ENCODE measurements at regions not wholly inside any gene's neighbourhood (a gene's known extent, or its start where the extent isn't known, plus 50 kb on each side); places are given as distances from the start of the nearest gene placed in this dataset.
"Not testable (repeated sequence)": the region's sequence is repeated elsewhere in the genome, so short reads cannot be mapped to it uniquely, and the experiment has no call there.

DNA sequence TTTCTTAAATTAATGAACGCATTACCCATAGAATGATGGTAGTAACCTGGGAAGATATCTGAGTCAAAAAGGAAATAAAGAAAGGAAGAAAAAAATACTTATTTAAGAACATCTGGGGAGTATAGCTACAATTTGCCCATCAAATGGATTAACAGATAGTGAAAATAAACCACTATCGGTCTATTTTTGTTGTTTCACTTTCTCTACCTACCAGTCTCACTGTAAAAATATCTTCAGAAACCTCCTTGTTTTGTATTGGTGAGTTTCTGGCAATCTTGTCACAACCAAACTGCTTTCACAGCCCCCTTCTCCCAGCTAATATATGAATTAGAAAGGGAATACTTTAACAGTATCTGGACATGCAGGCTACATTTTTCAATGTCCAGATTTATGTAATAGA is 783.5 kb downstream of the STPG2 start:
- no peak for DNase-seq (ENCODE audit: low read depth in 2 of 2)

DNA sequence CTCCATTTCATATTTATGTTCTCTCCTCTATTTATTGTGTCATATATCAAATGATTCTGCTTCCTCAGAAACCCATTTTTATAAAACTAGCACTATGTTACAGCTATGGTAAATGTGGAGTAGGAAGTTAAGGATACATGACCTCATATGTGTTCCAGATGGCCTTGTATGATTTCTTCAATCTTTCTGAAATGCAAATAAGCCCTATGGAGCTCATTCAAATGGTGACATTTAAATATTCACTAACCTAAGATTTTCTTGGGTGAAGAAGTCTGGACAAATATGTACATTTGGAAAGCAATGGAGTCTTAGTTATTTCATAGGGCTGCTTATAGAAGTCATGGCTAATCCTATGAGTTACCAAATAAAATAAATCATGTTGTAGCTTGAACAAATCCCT is 782.5 kb downstream of the STPG2 start:
- DNase-seq (ENCODE audit: low read depth in 2 of 2), result no peak

DNA sequence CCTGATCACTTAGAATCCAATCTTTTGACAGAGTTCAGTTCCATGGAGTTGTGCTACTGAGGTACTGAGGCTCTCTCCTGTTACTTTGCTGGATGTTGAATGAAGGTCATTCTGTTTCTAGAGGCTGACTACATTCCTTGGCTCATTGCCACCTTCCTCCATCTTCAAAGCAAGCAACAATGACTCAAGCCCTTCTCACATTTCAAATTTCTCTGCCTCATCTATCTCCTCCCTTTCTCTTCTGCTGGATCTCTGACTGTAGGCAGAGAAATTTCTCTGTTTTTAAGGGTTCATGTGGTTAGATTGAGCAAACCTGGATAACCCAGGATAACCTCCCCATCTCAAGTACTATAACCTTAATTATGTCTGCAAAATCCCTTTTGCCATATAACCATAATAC is 775.4 kb downstream of the STPG2 start:
- DNase-seq (ENCODE audit: low read depth in 2 of 2), result peak; percentile 12 to 20

DNA sequence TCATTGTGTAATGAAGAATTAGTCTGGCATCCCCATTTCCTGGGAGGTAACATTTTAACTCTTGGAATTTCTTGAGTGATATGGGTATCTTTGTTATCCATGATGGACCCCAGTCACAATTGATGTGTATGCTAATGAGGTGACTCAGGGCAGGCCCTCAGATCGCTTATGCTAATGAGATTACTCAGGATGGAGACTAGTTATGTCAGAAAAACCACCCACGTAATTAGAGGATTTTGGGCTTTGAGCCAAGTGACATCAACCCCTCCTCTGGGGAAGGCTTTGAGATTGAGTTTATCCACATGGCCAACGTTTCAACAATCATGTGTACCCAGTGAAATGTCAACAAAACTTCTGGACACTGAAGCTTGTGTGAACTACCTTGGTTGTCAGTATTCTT is 772.7 kb downstream of the STPG2 start:
- no peak for DNase-seq (ENCODE audit: low read depth in 2 of 2)

DNA sequence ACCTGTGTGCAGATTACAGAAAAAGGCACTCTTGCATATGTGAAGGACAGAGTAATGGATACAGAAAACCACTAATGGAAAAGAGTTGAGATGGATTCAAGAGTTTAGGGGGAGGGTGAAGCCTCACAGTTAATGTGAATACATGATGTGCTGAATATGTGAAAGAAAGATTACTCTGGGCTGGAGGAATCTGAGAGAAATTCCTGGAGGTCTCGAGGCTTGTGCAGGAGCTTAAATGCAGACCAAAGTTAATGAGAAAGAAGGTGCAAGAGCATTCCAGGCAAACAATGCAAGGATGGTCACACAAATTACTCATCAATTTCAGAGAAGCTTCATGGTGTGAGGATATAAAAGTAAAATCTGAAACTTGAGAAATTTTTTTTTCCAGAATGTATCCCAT is 768.8 kb downstream of the STPG2 start:
- DNase-seq (ENCODE audit: low read depth in 2 of 2), result no peak

DNA sequence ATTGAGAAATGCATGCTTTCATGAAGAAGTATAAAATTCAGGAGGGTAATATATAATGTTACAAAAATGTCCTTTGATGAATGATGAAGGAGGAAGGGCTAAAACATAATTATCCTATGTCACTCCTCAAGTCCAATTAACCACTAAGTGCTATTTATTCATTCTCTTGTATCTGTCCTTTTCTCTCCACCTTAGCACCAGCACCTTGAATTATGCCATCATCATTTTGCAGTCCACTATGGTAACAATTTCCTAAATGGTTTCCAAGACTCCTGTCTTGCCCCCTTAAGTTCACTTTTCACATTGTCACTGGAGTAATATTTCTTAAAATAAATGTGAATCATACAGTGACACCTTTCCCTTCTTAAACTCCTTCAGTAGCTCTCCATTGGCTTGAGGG is 756.3 kb downstream of the STPG2 start:
- no peak for DNase-seq (ENCODE audit: low read depth in 2 of 2)

DNA sequence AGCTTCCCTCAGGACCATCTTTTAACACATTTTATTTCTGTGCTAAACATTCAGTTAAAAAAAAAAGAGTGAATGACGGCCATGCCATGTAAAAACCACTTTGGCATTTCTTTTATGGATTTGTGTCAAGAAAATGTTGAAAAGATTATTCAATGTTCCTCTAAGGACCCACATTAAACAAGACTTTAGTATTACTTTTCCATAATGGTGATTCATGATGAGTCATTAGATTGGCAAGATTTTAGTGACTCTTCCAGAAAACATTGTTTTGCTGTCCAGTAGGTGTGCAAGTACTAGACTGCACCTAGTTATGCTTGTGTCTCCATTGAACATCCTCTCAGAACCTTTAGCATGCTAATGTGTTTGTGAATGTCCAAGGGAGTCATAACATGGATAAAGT is 748.6 kb downstream of the STPG2 start:
- DNase-seq (ENCODE audit: low read depth in 2 of 2), result no peak

DNA sequence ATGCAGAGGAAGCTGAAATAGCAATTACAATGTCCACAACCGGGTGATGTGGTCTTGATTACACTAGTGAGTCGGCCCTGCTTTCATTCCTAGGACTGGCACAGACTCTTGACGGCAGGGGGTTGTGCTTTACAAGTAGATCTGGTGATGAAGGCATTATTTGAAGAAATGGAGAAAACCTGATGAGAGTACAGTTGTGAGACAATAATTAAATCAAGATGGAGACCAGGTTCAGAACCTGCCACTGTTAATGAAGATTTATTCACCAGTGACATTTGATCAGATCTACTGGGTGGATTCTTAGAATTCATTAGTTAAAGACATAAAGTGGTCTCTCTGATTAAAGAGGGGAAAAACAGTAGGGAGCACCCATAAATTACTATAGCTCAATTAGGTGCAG is 747.2 kb downstream of the STPG2 start:
- no peak for DNase-seq (ENCODE audit: low read depth in 2 of 2)

DNA sequence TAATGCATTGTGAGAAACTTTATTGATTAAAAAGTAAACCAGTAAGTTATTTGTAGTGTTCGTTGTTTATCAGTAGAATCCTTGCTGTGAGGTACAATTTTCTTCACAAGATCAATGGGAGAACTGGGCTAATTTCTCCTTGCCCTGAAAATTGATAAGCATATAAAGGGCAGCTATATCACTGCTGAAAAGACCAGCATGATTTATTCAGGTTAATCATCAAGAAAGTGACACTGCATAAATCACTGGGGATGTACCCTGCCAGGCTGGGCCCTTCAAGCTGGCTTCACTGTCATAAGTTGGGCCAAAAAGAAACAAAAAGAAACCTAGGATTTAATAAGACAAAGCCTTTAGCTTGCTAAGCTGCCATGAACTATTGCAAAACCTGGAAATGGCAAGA is 746.7 kb downstream of the STPG2 start:
- no peak for DNase-seq (ENCODE audit: low read depth in 2 of 2)

DNA sequence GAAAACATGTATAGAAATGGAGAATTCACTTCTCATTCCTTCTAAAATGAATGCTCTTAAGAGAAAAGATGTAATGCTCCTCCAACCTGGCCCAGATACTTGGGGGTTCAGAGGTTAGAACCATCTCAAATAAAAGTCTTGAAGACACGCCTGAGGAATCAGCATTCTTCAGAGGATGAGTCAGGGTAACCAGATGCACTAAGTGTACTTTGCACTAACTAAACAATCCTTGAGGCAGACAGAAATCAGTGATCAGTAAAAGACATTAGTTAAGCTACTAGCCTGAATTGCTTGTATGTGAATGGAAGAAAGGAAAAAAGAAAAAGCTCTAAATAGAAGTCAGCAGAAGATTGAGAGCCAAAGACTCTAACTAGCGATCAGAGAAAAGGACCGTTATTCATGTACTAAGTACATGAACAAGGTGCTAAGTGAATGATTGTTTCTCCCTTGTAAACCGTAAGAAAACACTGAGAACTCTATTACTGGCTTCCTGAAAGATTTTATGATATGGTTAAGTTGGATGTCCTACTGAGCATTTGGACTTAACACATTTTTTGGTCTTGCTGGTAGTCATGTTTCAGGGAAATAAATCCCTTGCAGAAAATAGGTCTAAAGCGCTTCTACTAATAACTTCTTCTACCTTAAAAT is 738.3 kb downstream of the STPG2 start:
- DNase-seq (ENCODE audit: low read depth in 2 of 2), result no peak

DNA sequence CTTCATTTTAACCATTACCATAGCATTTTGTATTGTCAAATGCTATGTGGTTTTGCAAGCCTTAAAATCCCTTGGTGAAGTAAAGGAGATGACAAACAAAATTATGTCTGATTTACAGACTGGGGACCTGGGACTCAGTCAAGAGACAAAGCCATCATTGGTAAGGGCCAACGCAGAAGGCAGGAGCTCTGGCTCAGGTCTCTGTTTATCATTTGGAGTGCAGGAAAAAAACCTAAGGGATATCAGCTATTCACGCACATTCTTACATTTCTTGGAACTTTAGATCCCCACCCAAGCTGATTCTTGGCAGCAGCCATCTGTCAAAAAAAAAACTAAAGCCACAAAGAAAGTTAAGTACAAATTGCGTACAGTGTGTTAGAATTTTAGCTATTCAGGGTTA is 731.9 kb downstream of the STPG2 start:
- DNase-seq (ENCODE audit: low read depth in 2 of 2), result no peak

DNA sequence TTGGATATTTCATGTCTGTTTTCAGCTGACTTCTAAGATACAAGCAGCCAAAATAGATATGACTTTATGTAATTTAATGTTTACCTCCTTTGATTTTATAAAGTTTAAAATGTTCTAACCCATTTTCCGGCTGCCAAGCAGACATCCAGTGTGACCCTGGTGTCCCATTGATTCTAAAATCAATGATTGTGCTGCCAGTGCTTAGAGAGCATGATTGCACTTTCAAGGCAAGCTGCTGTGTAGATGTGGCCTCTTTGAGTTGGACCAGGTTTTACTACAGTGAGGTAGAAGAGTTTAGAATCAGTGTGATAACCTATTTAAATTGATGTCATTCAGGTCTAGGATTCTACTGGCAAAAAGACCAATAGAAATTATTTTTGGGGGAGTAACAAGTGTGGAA is 730.9 kb downstream of the STPG2 start:
- no peak for DNase-seq (ENCODE audit: low read depth in 2 of 2)

DNA sequence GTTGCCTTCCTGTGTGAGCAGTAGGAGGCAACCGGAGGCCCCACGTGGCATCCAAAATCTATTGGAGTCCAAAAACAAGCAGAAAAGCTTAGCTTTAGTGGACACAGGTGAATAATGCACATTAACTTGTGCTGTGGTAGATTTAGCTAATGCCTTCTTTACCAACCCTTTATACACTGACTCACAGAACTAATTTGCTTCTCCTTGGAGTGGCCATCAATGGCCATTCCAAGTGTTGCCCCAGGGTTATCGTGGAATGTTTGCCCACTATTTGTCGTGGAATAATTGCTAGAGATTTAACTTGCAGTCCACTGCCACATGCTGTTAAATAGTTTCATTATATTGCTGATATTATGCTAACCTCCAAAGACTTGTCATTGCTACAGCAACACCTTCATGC is 729.1 kb downstream of the STPG2 start:
- DNase-seq (ENCODE audit: low read depth in 2 of 2), result no peak

DNA sequence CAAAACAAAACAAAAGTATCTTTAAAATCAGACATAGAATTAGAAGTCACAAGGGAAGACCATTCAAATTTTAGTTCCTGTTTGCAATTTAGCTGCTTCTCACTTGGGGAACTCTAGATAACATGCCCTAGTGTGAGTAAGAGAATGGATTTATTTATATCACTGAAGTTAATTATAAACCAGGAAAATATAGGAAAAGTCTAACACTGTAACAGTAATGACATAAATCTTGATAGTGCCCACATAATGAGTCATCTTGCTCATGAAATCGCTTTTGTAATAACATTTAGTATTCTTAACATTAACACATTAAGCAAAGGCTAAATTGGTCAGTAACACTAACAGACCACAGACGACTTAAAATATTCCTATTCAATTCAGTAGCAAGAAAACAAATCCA is 710.7 kb downstream of the STPG2 start:
- DNase-seq (ENCODE audit: low read depth in 2 of 2), result no peak

DNA sequence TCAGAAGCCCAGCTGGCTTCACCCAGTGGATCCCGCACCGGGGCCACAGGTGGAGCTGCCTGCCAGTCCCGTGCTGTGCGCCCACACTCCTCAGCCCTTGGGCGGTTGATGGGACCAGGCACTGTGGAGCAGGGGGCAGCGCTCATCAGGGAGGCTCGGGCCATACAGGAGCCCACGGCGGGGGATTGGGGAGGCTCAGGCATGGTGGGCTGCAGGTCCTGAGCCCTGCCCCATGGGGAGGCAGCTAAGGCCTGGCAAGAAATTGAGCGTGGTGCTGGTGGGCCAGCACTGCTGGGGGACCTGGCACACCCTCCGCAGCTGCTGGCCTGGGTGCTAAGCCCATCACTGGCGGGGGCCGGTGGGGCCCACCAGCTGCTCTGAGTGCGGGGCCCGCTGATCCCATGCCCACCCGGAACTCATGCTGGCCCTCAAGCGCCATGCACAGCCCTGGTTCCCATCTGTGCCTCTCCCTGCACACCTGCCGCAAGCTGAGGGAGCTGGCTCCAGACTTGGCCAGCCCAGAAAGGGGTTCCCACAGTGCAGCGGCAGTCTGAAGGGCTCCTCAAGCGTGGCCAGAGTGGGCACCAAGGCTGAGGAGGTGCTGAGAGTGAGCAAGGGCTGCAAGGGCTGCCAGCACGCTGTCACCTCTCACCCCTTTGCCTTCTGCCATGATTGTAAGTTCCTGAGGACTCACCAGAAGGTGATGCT is 705.1 kb downstream of the STPG2 start:
- DNase-seq (ENCODE audit: low read depth in 2 of 2), result not testable (repeated sequence)

DNA sequence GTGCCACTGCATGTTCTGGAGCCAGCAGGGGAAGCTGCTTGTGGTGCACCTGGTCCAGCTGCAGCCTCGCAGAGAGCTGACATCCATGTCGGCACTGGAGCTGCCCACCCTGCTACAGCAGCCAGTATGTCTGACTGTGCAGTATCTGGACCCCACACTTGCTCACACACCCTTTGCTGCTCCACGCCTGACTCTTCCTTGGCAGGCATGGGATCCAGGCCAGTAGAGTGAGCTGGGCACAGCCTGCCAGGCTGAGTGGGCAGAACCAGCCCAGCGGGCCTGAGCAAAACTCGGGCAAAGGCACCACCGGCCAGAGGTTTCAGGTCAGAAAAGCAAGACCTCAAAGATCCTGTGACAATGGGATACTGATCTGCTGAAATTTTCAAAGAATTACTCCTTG is 690.1 kb downstream of the STPG2 start:
- no peak for DNase-seq (ENCODE audit: low read depth in 2 of 2)

DNA sequence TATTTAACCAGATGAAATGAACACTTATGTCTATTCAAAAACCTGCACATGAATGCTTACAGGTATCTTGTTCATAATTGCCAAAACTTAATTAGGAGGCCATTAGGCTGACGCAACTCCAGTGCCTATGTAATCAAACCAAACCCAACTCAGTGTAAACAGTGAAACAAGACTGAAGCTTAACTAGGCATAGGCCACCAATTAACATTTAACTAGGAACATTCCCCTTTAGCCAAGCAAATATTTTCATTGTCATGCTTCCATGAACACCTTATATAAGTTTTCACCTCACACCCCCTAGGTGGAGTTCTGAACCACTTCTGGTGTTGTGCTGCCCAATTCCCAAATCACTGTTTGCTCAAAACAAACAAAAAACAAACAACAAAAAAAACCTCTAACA is 686.0 kb downstream of the STPG2 start:
- no peak for DNase-seq (ENCODE audit: low read depth in 2 of 2)

DNA sequence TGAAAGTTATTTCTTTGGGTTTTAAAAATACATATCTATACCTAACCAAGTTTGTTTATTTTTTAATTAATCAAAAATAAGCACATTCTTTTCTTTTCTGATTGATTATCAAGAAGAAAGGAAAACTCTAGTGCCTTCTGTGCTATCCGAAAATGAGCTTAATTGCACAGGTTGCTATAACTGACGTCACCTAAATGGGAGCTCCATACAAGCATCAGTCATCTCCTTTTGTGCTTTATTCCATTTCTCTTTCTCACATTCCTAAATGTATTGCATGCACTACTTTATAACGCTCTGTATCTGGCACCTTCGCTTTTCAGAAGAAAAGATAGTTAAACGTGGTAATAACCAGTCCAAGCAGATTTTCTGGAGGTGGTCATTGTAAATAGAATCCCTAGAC is 675.0 kb downstream of the STPG2 start:
- no peak for DNase-seq (ENCODE audit: low read depth in 2 of 2)

DNA sequence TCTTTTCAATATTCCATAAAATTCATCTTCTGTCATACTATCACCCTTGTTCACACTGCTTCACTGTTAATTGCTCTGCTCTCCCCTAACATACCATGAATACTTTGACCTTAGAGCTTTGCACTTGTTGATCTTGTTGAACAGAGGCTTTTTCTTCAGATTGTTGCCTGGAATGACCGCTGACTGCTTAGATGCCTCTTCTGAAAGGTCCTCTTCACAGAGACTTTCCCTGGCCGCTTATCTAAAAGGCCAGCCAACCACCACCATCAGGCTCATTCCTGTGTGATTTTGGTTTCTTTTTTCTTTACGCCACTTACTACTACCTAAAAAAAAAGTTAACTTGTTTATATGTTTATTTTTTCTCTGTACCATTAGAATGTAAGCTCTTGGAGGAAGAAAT is 667.7 kb downstream of the STPG2 start:
- no peak for DNase-seq (ENCODE audit: low read depth in 2 of 2)

DNA sequence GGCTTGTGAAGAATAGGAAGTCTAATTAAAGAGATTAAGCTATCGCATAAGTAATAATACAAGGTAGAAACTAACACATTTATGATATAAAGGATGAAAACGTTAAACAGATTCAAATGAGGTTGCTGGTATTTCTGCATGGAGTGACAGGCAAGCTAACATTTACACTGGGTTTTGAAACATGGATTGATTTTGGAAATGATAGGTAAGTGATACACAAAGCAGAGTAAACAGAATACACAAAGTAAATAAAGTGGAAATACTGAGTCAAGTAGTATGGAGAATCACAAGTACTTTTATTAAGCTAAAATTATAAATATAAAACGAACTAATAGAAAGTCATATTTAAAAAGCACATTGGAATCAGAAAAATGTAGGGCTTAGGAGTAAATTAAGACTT is 665.3 kb downstream of the STPG2 start:
- DNase-seq (ENCODE audit: low read depth in 2 of 2), result no peak

DNA sequence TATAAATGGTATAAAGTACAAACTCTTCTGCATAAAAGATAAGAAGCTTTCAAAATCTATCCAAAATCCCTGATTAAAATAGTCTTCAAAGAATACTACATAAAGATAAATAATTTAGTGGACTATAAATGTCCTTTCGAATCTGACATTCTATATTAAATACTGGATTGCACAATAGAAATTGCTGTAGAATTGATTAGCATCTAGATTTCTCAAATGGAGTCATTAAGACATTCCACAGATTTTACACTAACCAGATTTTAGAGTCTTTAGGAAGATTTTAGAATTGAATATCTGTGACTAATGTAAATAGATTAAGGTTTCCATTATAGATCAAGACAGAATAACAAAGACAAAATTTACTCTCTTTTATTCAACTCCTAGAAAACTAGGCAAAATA is 663.9 kb downstream of the STPG2 start:
- no peak for DNase-seq (ENCODE audit: low read depth in 2 of 2)

DNA sequence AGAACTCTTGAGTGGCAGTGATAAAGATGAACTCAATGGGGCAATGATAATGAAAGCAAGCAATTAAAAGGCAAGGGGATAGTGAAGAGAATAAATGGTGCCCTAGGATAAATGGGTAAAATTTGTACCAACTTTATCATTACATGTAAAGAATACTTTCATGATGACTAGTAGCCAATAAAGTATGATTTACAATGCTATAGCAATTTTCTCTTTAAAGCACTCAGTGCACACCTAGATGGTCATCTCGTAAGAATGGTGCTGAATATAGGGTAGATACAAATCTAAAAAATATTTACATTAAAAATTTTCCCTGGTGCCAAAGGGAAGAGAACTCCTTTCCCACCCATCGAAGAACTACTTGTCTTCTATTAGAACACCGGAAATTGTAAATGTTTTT is 651.4 kb downstream of the STPG2 start:
- DNase-seq (ENCODE audit: low read depth in 2 of 2), result no peak

DNA sequence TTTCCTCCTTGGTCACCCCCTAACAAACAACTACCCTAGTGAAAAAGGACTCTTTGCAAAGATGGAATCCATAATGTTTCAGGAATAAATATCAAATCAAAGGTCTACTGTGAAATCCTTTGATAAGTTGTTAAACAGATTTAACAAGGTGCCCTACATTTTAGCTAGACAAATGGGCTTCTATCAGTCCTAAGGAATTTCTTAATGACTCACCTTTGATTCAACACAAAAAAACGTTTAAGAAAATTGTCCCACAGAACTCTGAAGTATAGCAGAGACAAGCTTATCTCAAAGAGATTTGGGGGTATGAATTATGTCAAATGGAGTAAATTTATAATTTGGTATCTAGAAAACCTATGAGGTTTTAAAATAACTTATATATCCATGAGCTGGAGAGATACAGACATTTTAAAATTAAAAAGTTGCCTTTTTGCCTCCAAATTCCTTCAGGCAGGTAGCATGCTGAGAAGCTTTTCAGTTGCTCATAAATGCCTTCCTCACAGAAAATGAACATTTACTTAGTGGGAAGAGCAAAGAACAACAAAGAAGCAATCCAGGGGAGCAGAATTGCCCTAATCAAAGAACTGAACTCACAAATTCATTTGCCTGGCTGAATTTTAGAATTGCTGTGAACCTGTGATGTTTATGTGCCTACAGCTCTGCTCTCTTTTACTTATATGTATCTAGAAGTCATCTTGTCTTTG is 649.3 kb downstream of the STPG2 start:
- DNase-seq (ENCODE audit: low read depth in 2 of 2), result no peak
